CD8-positive, alpha-beta memory T cell (primary cell): ENCODE measurements at regions not wholly inside any gene's neighbourhood (a gene's known extent, or its start where the extent isn't known, plus 50 kb on each side); places are given as distances from the start of the nearest gene placed in this dataset.

Experiments
- CTCF ChIA-PET: fragments of 350-600 bp; sonication (Branson Sonifier 250); formaldehyde crosslinking; loops from one replicate; lab custom pipeline; 2021; ENCODE audit warnings: antibody characterized with exemption; lab: Charles Lee
- POLR2A ChIA-PET: fragments of 350-600 bp; sonication (Branson Sonifier 250); formaldehyde crosslinking; loops from one replicate; lab custom pipeline; 2021; ENCODE audit warnings: antibody characterized with exemption; lab: Charles Lee
- DNase-seq, 5 donors: peaks; one replicate each; pipeline versions ENCODE4 v3.0.0 to v3.0.0-alpha.2; 2020 to 2022; ENCODE audit warnings: mixed read lengths in 1 of 5
- H3K27ac ChIP-seq: one replicate; pipeline ENCODE4 v1.7.0; 2013; ENCODE audit warnings: low read depth, mild to moderate bottlenecking, low read length, moderate library complexity
- H3K27me3 ChIP-seq: 2 replicates; pipeline ENCODE4 v1.7.0; 2013; ENCODE audit warnings: low read length, mild to moderate bottlenecking; ENCODE audit not compliant: insufficient read depth, poor library complexity, severe bottlenecking
- H3K36me3 ChIP-seq: 2 replicates; pipeline ENCODE4 v1.7.0; 2013; ENCODE audit warnings: mild to moderate bottlenecking, low read length, moderate library complexity; ENCODE audit not compliant: insufficient read depth
- H3K4me1 ChIP-seq: 2 replicates; pipeline ENCODE4 v1.7.0; 2013; ENCODE audit warnings: mild to moderate bottlenecking, low read length, moderate library complexity; ENCODE audit not compliant: insufficient read depth
- H3K4me3 ChIP-seq: 2 replicates; pipeline ENCODE4 v1.7.0; 2013; ENCODE audit warnings: mild to moderate bottlenecking, low read length
- H3K9me3 ChIP-seq: 2 replicates; pipeline ENCODE4 v1.7.0; 2013; ENCODE audit warnings: mild to moderate bottlenecking, low read length
- H3K27ac Mint-ChIP-seq, 8 donors: one replicate each; pipeline ENCODE4 v1.8.0; 2020 to 2021; ENCODE audit warnings: mixed read lengths in 8 of 8, mild to moderate bottlenecking in 6 of 8, inconsistent platforms in 3 of 8, moderate library complexity in 3 of 8
- H3K27me3 Mint-ChIP-seq, 2 donors: one replicate each; pipeline ENCODE4 v1.8.0; 2020 to 2021; ENCODE audit warnings: mixed read lengths in 2 of 2, mild to moderate bottlenecking in 1 of 2, moderate library complexity in 1 of 2
- H3K36me3 Mint-ChIP-seq, 3 donors: one replicate each; pipeline ENCODE4 v1.8.0; 2020 to 2021; ENCODE audit warnings: mixed read lengths in 3 of 3, inconsistent platforms in 1 of 3, mild to moderate bottlenecking in 1 of 3
- H3K4me1 Mint-ChIP-seq, 3 donors: one replicate each; pipeline ENCODE4 v1.8.0; 2020 to 2021; ENCODE audit warnings: mixed read lengths in 3 of 3, inconsistent platforms in 1 of 3, mild to moderate bottlenecking in 1 of 3
- H3K4me3 Mint-ChIP-seq, 7 donors: one replicate each; pipeline ENCODE4 v1.8.0; 2020 to 2021; ENCODE audit warnings: mixed read lengths in 7 of 7, mild to moderate bottlenecking in 6 of 7, moderate library complexity in 4 of 7, inconsistent platforms in 2 of 7
- H3K9me3 Mint-ChIP-seq, 5 donors: one replicate each; pipeline ENCODE4 v1.8.0; 2020 to 2022; ENCODE audit warnings: mixed read lengths in 5 of 5, mild to moderate bottlenecking in 3 of 5, moderate library complexity in 2 of 5, inconsistent platforms in 1 of 5

DNA sequence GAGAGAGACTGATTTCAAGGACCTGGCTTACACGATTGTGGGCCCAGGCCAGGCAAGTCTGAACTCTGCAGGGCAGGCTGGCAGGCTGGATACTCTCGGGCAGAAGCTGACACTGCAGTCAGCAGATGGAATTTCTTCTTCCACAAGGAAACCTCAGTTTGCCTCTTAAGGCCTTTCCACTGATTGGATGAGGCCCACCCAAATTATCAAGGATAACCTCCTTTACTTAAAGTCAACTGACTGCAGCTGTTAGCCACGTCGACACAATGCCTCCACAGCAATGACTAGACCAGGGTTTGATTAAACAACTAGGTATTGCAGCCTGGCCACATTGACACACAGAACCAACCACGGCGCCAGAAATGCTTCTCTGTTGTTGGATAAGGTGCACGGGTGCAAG lies 130.5 kb downstream of the PSMG1 start:
- no peaks in the 10 kb centered on the region for H3K36me3 Mint-ChIP-seq
- H3K36me3 ChIP-seq: no peaks in the 10 kb centered on the region
- no peaks in the 10 kb centered on the region for H3K9me3 ChIP-seq
- DNase-seq: no peak
- H3K9me3 Mint-ChIP-seq: no peaks in the 10 kb centered on the region
- H3K4me1 ChIP-seq: no peaks in the 10 kb centered on the region
- no peak overlapping the region for H3K27ac ChIP-seq
- ChIA-PET POLR2A (no interaction called here), CTCF (no interaction called here)
- H3K4me1 Mint-ChIP-seq: no peaks in the 10 kb centered on the region
- H3K27me3 Mint-ChIP-seq: peaks cover 0 to 14% of the 10 kb centered on the region in 2 donors
- no peak overlapping the region for H3K4me3 Mint-ChIP-seq
- peak overlapping the region in 1 of 8 donors; percentile 40 for H3K27ac Mint-ChIP-seq
- H3K4me3 ChIP-seq: no peak overlapping the region
- H3K27me3 ChIP-seq: no peaks in the 10 kb centered on the region

DNA sequence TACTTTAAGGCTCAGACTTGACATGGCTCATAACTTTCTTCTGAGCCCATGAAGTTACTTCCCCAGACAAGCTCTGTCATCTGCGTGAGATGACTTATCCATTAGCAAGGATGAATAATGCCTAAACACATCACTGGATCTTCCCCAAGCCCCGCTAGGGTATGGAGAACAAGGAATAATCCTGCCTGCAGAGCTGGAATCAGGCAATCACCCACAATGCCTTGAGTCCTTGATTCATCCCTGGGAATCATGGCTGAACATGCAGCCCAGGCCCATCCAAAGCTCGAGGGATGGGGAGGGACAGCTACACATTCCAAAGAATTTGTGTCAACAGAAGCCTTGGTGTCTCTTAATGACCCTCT lies 131.7 kb downstream of the PSMG1 start:
- H3K27ac Mint-ChIP-seq: no peak overlapping the region
- no peaks in the 10 kb centered on the region for H3K9me3 Mint-ChIP-seq
- Histone ChIP-seq H3K36me3 (no peaks in the 10 kb centered on the region), H3K4me1 (no peaks in the 10 kb centered on the region), H3K27ac (no peak overlapping the region), H3K27me3 (no peaks in the 10 kb centered on the region), H3K9me3 (no peaks in the 10 kb centered on the region), H3K4me3 (no peak overlapping the region)
- H3K4me3 Mint-ChIP-seq: no peak overlapping the region
- ChIA-PET POLR2A (no interaction called here), CTCF (no interaction called here)
- no peaks in the 10 kb centered on the region for H3K36me3 Mint-ChIP-seq
- no peaks in the 10 kb centered on the region for H3K4me1 Mint-ChIP-seq
- H3K27me3 Mint-ChIP-seq: peaks cover under 1 to 5% of the 10 kb centered on the region in 2 donors
- DNase-seq: no peak

DNA sequence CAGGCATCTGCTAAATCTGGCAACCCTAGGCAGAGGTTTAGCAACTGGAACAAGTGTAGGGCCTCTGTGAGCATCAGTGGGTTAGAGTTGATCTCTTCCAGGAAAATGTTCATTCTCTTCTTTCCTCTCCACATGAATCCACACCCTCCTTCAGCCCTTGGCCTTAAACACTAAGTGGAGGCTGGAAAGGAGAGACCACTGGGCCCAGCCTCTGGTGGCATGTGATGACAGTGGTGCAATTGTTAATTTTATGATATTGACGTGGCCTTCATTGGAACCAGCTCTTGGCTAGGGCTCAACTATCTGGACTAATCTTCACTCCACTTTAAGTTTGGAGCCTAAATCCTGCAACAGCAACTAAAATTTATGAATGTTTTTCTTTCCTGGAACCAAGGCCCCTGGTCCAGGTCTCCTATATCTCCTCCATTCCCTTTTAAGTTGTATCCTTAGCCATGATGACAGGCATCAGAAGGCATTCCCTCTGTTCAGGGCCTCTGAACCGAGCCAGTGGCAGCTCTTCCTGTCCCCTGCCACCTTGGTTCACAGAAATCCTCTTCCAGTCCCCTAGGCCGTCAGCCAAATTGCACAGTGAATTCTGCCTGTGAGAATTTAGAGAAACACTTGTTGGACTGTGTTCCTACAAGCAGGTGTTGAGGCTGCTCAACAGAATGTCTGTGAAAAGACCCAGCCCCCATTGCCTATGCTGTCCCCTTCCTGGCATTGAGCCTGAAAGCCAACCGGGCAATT lies 132.2 kb downstream of the PSMG1 start:
- ChIA-PET CTCF (no interaction called here), POLR2A (no interaction called here)
- no peak overlapping the region for H3K4me3 Mint-ChIP-seq

DNA sequence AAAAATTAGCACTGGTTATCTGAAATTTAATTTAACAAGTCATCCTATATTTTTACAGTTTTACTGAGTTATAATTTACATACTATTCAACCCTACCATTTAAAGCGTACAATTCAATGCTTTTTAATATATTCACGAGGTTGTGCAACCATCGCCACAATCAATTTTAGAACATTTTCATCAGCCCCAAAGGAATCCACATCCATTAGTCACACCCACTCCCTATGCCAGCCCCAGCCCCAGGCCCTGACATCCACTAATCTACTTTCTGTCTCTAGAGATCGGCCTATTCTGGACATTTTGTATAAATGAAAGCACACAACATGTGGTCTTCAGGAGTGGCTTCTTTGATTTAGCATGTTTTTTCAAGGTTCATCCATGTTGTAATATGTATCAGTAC lies 134.7 kb downstream of the PSMG1 start:
- ChIA-PET POLR2A (no interaction called here), CTCF (no interaction called here)
- H3K36me3 Mint-ChIP-seq: no peaks in the 10 kb centered on the region

More for the DNA sequence above, 132.2 kb downstream of the PSMG1 start:
- Histone ChIP-seq H3K27me3 (no peaks in the 10 kb centered on the region), H3K4me1 (no peaks in the 10 kb centered on the region), H3K36me3 (no peaks in the 10 kb centered on the region), H3K27ac (no peak overlapping the region), H3K4me3 (no peak overlapping the region), H3K9me3 (no peaks in the 10 kb centered on the region)
- H3K36me3 Mint-ChIP-seq: no peaks in the 10 kb centered on the region
- H3K27ac Mint-ChIP-seq: no peak overlapping the region
- H3K27me3 Mint-ChIP-seq: peaks cover 2 to 5% of the 10 kb centered on the region in 2 donors
- DNase-seq: no peak
- no peaks in the 10 kb centered on the region for H3K4me1 Mint-ChIP-seq
- no peaks in the 10 kb centered on the region for H3K9me3 Mint-ChIP-seq

DNA sequence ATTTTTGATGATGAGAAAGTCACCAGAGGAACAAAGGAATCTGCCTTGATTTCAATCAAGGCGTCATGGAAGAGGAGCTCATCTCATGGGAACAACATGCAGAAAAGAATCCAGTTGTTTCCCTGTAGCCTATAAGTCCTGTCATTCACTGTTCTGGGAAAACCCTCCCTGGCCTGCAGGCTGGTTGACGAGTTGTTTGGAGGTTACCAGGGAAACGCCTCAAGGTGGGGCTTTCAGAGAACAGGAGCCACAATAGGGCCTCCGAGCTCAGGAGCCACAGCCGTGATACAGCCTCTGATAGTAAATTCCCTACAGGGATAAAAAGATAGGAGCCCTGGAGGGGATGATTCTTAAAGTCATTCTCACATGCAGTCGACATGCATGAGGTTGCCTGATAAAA lies 135.2 kb downstream of the PSMG1 start:
- no peaks in the 10 kb centered on the region for H3K36me3 ChIP-seq
- no peak overlapping the region for H3K27ac ChIP-seq
- H3K36me3 Mint-ChIP-seq: no peaks in the 10 kb centered on the region
- no peaks in the 10 kb centered on the region for H3K4me1 ChIP-seq
- no peaks in the 10 kb centered on the region for H3K9me3 ChIP-seq
- CTCF ChIA-PET: no interaction called here
- H3K4me1 Mint-ChIP-seq: no peaks in the 10 kb centered on the region
- no peak overlapping the region for H3K4me3 Mint-ChIP-seq
- no peaks in the 10 kb centered on the region for H3K27me3 ChIP-seq
- no peak overlapping the region for H3K27ac Mint-ChIP-seq
- peaks cover 0 to 2% of the 10 kb centered on the region in 2 donors for H3K27me3 Mint-ChIP-seq
- DNase-seq: no peak
- no peaks in the 10 kb centered on the region for H3K9me3 Mint-ChIP-seq
- no peak overlapping the region for H3K4me3 ChIP-seq
- POLR2A ChIA-PET: no interaction called here

More for the DNA sequence above, 134.7 kb downstream of the PSMG1 start:
- no peaks in the 10 kb centered on the region for H3K9me3 ChIP-seq
- H3K27ac Mint-ChIP-seq: no peak overlapping the region
- H3K9me3 Mint-ChIP-seq: no peaks in the 10 kb centered on the region
- H3K4me3 Mint-ChIP-seq: no peak overlapping the region
- H3K4me1 ChIP-seq: no peaks in the 10 kb centered on the region
- no peaks in the 10 kb centered on the region for H3K36me3 ChIP-seq
- H3K27me3 Mint-ChIP-seq: peaks cover 0 to 2% of the 10 kb centered on the region in 2 donors
- no peak overlapping the region for H3K4me3 ChIP-seq
- no peaks in the 10 kb centered on the region for H3K27me3 ChIP-seq
- no peaks in the 10 kb centered on the region for H3K4me1 Mint-ChIP-seq
- H3K27ac ChIP-seq: no peak overlapping the region
- DNase-seq: no peak

DNA sequence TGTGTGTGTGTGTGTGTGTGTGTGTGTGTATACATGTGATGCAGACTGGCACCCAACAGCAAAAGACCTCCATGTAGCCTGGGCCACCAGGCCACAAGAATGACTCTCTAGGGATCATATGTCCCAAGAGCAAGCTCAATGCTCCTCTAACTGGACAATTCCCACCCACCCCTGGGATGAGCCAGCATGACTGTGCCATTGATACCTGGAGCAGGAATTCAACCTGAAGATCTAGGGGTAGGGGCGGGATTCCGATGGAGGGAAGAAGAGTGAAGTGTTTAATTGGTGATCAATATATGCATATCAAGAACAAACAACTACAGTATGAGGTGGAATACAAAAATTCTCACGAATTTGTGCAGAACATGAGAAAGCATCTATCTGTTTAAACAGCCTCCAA lies 136.2 kb downstream of the PSMG1 start:
- H3K4me1 Mint-ChIP-seq: no peaks in the 10 kb centered on the region
- peaks cover 2 to 3% of the 10 kb centered on the region in 2 donors for H3K27me3 Mint-ChIP-seq
- no peak for DNase-seq
- no peaks in the 10 kb centered on the region for H3K36me3 Mint-ChIP-seq
- Histone ChIP-seq H3K4me1 (no peaks in the 10 kb centered on the region), H3K4me3 (no peak overlapping the region), H3K36me3 (no peaks in the 10 kb centered on the region), H3K9me3 (no peaks in the 10 kb centered on the region), H3K27me3 (no peaks in the 10 kb centered on the region), H3K27ac (no peak overlapping the region)
- no peaks in the 10 kb centered on the region for H3K9me3 Mint-ChIP-seq
- POLR2A ChIA-PET: no interaction called here
- CTCF ChIA-PET: no interaction called here
- no peak overlapping the region for H3K4me3 Mint-ChIP-seq
- H3K27ac Mint-ChIP-seq: no peak overlapping the region

DNA sequence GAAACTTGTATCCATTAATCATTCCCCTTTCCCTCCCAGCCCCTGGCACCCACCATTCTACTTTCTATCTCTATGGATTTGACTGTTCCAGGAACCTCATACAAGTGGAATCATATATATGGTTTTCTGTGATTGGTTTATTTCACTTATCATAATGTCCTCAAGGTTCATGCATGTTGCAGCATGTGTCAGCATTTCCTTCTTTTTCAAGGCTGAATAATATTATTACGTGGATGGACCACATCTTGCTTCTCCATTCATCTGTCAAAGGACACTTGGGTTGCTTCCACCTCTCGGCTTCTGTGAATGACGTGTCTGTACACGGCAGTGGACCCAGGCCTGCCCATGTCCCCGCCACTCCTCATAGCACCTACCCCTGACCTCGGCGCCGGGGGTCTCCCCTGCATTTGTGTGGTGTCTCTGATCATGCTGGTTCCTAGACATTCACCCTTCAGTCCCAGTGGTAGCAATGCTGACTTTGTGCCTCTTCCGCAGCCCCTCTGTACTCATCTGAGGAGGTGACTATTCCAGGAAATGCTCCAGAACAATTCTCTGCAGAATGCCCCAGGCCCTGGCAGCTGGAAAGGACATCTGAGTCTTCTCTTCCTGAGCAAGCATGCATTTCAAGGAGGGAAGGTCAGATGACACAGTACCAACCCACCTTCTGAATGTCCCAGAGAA lies 136.9 kb downstream of the PSMG1 start:
- H3K4me3 Mint-ChIP-seq: no peak overlapping the region
- H3K4me3 ChIP-seq: no peak overlapping the region
- ChIA-PET POLR2A (no interaction called here), CTCF (no interaction called here)
- no peaks in the 10 kb centered on the region for H3K9me3 Mint-ChIP-seq
- no peak overlapping the region for H3K27ac ChIP-seq
- no peaks in the 10 kb centered on the region for H3K36me3 ChIP-seq
- peaks cover 2 to 4% of the 10 kb centered on the region in 2 donors for H3K27me3 Mint-ChIP-seq
- H3K4me1 ChIP-seq: no peaks in the 10 kb centered on the region
- no peak for DNase-seq
- no peak overlapping the region for H3K27ac Mint-ChIP-seq
- H3K4me1 Mint-ChIP-seq: no peaks in the 10 kb centered on the region
- H3K36me3 Mint-ChIP-seq: no peaks in the 10 kb centered on the region
- no peaks in the 10 kb centered on the region for H3K9me3 ChIP-seq
- no peaks in the 10 kb centered on the region for H3K27me3 ChIP-seq

DNA sequence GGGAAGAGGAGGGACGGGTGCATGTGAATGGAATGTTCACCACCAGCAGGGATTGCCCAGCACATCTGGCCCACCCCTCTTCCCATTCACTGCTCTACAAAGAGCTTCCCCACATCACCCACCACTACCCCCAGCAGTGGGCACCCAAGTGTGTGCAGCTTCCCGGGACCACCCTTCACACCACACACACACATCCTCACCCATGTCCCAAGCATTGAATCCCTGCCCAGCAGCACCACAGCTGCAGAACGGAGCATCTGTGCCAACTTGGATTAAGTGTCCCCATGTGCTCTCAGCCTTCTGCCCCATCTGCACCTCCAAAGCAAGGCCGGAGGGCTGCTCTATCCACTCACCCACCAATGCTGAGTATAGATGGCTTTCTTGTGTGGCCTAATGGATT lies 141.4 kb downstream of the PSMG1 start:
- H3K9me3 Mint-ChIP-seq: no peaks in the 10 kb centered on the region
- H3K27ac Mint-ChIP-seq: no peak overlapping the region
- Histone ChIP-seq H3K27ac (no peak overlapping the region), H3K4me1 (no peaks in the 10 kb centered on the region), H3K9me3 (no peaks in the 10 kb centered on the region), H3K27me3 (no peaks in the 10 kb centered on the region), H3K4me3 (no peak overlapping the region), H3K36me3 (no peaks in the 10 kb centered on the region)
- CTCF ChIA-PET: no interaction called here
- peaks cover 5 to 14% of the 10 kb centered on the region in 2 donors for H3K27me3 Mint-ChIP-seq
- no peak for DNase-seq
- H3K4me3 Mint-ChIP-seq: no peak overlapping the region
- no peaks in the 10 kb centered on the region for H3K36me3 Mint-ChIP-seq
- POLR2A ChIA-PET: no interaction called here
- H3K4me1 Mint-ChIP-seq: peaks cover 3 to 5% (median 3%) of the 10 kb centered on the region in 3 donors
